HepG2 (cell line): ENCODE measurements at regions not wholly inside any gene's neighbourhood (a gene's known extent, or its start where the extent isn't known, plus 50 kb on each side); places are given as distances from the start of the nearest gene placed in this dataset.

ENCODE experiments used
- CTCF ChIP-seq: sonication (generic); formaldehyde crosslinking; IDR thresholded peaks from 2 replicates; pipeline ENCODE4 v1.5.0; 2020; ENCODE audit warnings: mild to moderate bottlenecking, missing genetic modification reagents, moderate library complexity
- EP300 ChIP-seq, 3 experiments: sonication (generic) in 1 of 3; formaldehyde crosslinking in 1 of 3; IDR thresholded peaks; 2 replicates each; pipeline versions ENCODE4 v1.5.1 to v1.6.1; 2011 to 2020; ENCODE audit warnings: low read depth in 2 of 3, low read length in 2 of 3, borderline replicate concordance in 1 of 3, improper control_type of control experiment in 1 of 3, mild to moderate bottlenecking in 1 of 3, missing genetic modification reagents in 1 of 3, moderate library complexity in 1 of 3
- ETV5 ChIP-seq: IDR thresholded peaks from 2 replicates; pipeline ENCODE4 v1.6.1; 2018; ENCODE audit warnings: missing biosample characterization, missing genetic modification reagents, inconsistent platforms, borderline replicate concordance
- HDAC1 ChIP-seq: sonication (generic); formaldehyde crosslinking; IDR thresholded peaks from 2 replicates; pipeline ENCODE4 v1.5.1; 2020; ENCODE audit warnings: mild to moderate bottlenecking, missing genetic modification reagents
- IKZF5 ChIP-seq: IDR thresholded peaks from 2 replicates; pipeline ENCODE4 v1.6.1; 2018; ENCODE audit warnings: missing genetic modification reagents, mild to moderate bottlenecking, missing compliant biosample characterization
- MAFF ChIP-seq: IDR thresholded peaks from 2 replicates; pipeline ENCODE4 v1.6.1; 2011; ENCODE audit warnings: low read depth, low read length, improper control_type of control experiment
- MBD4 ChIP-seq: IDR thresholded peaks from 2 replicates; pipeline ENCODE4 v1.6.1; 2012; ENCODE audit warnings: low read length, inconsistent platforms, borderline replicate concordance
- RAD21 ChIP-seq: fragments of 450-650 bp; formaldehyde crosslinking; IDR thresholded peaks from 2 replicates; pipeline ENCODE4 v1.5.0; 2020; ENCODE audit warnings: mild to moderate bottlenecking
- RXRA ChIP-seq: sonication (generic); formaldehyde crosslinking; IDR thresholded peaks from 2 replicates; pipeline ENCODE4 v1.5.1; 2020; ENCODE audit warnings: missing genetic modification reagents
- USF2 ChIP-seq, 2 experiments: sonication (generic) in 1 of 2; formaldehyde crosslinking in 1 of 2; IDR thresholded peaks; 2 replicates each; pipeline versions ENCODE4 v1.5.1 to v1.6.1; 2011 to 2020; ENCODE audit warnings: borderline replicate concordance in 1 of 2, low read depth in 1 of 2, low read length in 1 of 2, mild to moderate bottlenecking in 1 of 2, missing genetic modification reagents in 1 of 2, moderate library complexity in 1 of 2
- ZBTB10 ChIP-seq: sonication (generic); formaldehyde crosslinking; IDR thresholded peaks from 2 replicates; pipeline ENCODE4 v1.4.0; 2020; ENCODE audit warnings: missing genetic modification reagents, borderline replicate concordance
- ZBTB20 ChIP-seq: sonication (generic); formaldehyde crosslinking; IDR thresholded peaks from 2 replicates; pipeline ENCODE4 v1.8.1; 2023; ENCODE audit warnings: missing genetic modification reagents, low read depth, mild to moderate bottlenecking, borderline replicate concordance
- ZNF431 ChIP-seq: sonication (generic); formaldehyde crosslinking; IDR thresholded peaks from 2 replicates; pipeline ENCODE4 v1.9.0; 2022; ENCODE audit warnings: missing genetic modification reagents, low read depth, mild to moderate bottlenecking, borderline replicate concordance
- ZNF597 ChIP-seq: sonication (generic); formaldehyde crosslinking; IDR thresholded peaks from 2 replicates; pipeline ENCODE4 v1.5.0; 2020; ENCODE audit warnings: missing genetic modification reagents

- TF ChIP-seq ZBTB10 (CRISPR knock-in tag) = no peak
- TF ChIP-seq MBD4 = no peak
- TF ChIP-seq ZNF431 (CRISPR knock-in tag) = no peak
- no peak for TF ChIP-seq RAD21 (CRISPR knock-in tag)
- no peak for TF ChIP-seq USF2 (IDR thresholded peaks at IDR 0.05; ENCODE audit: low read depth, low read length)
- no peak for TF ChIP-seq USF2 (CRISPR knock-in tag; IDR thresholded peaks at IDR 0.05; ENCODE audit: borderline replicate concordance)
- no peak for TF ChIP-seq ZNF597 (CRISPR knock-in tag)
- TF ChIP-seq IKZF5 (CRISPR knock-in tag) = no peak
- no peak for TF ChIP-seq MAFF
- 0 out of 2 replicates have a peak, but pooled peaks have one; percentile 30 for TF ChIP-seq RXRA (CRISPR knock-in tag)
- no peak for TF ChIP-seq ZBTB20 (CRISPR knock-in tag)
- TF ChIP-seq CTCF (CRISPR knock-in tag) = no peak; the same call in 1 of the 2 replicates
- no peak for TF ChIP-seq HDAC1 (CRISPR knock-in tag)
- no peak for TF ChIP-seq ETV5
- TF ChIP-seq EP300 (IDR thresholded peaks at IDR 0.05; ENCODE audit: low read depth in 2 of 2, low read length in 2 of 2) = no peak
- TF ChIP-seq EP300 (CRISPR knock-in tag; IDR thresholded peaks at IDR 0.05; ENCODE audit: borderline replicate concordance) = no peak
These were observed 178.3 kb upstream of the HDAC4 start for GRCh38 chr2:239579081-239579480.
